Epidermal melanocyte (primary cell): ENCODE measurements at regions not wholly inside any gene's neighbourhood (a gene's known extent, or its start where the extent isn't known, plus 50 kb on each side); places are given as distances from the start of the nearest gene placed in this dataset.

ENCODE experiments used
- DNase-seq: peaks from one replicate; pipeline ENCODE4 v3.0.0; 2011; ENCODE audit warnings: low spot score; ENCODE audit not compliant: insufficient read length

GRCh38 chr4:83658806-83659205, 122.9 kb downstream of the GPAT3 start:
- no peak for DNase-seq

GRCh38 chr4:83657336-83657735, 121.4 kb downstream of the GPAT3 start:
- DNase-seq = no peak
